ENCODE measurements at regions not wholly inside any gene's neighbourhood (a gene's known extent, or its start where the extent isn't known, plus 50 kb on each side); places are given as distances from the start of the nearest gene placed in this dataset.

GRCh38 chr12:45503899-45504298 is 225.6 kb upstream of the ARID2 start:
- TF ChIP-seq CTCF (IDR thresholded peaks at IDR 0.05) = no peak
- TF ChIP-seq POLR2A (IDR thresholded peaks at IDR 0.05) = no peak

Data from tibial nerve (tissue), 3 donors.